C4-2B (cell line): ENCODE measurements at regions not wholly inside any gene's neighbourhood (a gene's known extent, or its start where the extent isn't known, plus 50 kb on each side); places are given as distances from the start of the nearest gene placed in this dataset.

Experiments
- ZFX ChIP-seq: fragments of 450-650 bp; IDR thresholded peaks from 2 replicates; pipeline ENCODE4 v1.6.1; 2017
- TF ChIP-seq, protein P1 (sequence below): fragments of 450-650 bp; conservative IDR thresholded peaks from 2 replicates; pipeline ENCODE4 v1.5.1; 2017; ENCODE audit warnings: mild to moderate bottlenecking

- TF ChIP-seq, protein P1, sequence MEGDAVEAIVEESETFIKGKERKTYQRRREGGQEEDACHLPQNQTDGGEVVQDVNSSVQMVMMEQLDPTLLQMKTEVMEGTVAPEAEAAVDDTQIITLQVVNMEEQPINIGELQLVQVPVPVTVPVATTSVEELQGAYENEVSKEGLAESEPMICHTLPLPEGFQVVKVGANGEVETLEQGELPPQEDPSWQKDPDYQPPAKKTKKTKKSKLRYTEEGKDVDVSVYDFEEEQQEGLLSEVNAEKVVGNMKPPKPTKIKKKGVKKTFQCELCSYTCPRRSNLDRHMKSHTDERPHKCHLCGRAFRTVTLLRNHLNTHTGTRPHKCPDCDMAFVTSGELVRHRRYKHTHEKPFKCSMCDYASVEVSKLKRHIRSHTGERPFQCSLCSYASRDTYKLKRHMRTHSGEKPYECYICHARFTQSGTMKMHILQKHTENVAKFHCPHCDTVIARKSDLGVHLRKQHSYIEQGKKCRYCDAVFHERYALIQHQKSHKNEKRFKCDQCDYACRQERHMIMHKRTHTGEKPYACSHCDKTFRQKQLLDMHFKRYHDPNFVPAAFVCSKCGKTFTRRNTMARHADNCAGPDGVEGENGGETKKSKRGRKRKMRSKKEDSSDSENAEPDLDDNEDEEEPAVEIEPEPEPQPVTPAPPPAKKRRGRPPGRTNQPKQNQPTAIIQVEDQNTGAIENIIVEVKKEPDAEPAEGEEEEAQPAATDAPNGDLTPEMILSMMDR = no peak
- TF ChIP-seq ZFX = no peak
These were observed 127.7 kb upstream of the PIK3R1 start for GRCh38 chr5:68087866-68088265.
